Right lobe of liver (tissue), 4 donors: ENCODE measurements at regions not wholly inside any gene's neighbourhood (a gene's known extent, or its start where the extent isn't known, plus 50 kb on each side); places are given as distances from the start of the nearest gene placed in this dataset.

Source experiments
- POLR2A ChIP-seq: fragments of 450-650 bp; IDR thresholded peaks from one replicate; pipeline ENCODE4 v1.6.1; 2017; ENCODE audit warnings: antibody characterized with exemption, mild to moderate bottlenecking
- TF ChIP-seq, protein P1 (sequence below), 4 donors: fragments of 200-600 bp in 3 of 4; fragments of 450-650 bp in 1 of 4; IDR thresholded peaks; one replicate each; pipeline versions ENCODE4 v1.5.1 to v1.8.0; 2016 to 2022; ENCODE audit warnings: antibody characterized with exemption in 4 of 4, mild to moderate bottlenecking in 2 of 4
- donor health status: DM: no; HTN: no; CAD: no.
- donor health status: DM: no; HTN: no; CAD: no.
- donor health status: DM: no; HTN: yes; CAD: no.

DNA sequence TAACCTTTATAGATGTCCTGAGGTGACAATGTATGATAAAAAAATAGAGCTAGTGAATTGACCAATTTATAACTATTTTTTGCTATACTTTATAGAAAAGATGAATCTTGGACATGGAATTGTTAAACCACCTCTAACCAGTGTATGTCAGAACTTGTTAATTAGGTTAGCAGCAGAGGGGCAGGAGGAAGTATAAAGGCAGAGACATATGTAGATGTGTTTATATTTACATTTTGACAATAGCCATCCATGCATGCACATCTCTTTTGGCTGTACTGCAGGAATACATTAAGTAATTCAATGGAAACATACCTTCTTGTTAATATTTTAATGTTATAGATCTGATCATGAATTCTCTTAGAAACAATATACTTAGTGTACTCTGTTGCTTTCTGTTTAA is 254.6 kb upstream of the NT5E start:
- TF ChIP-seq POLR2A, result no peak
- TF ChIP-seq, protein P1, sequence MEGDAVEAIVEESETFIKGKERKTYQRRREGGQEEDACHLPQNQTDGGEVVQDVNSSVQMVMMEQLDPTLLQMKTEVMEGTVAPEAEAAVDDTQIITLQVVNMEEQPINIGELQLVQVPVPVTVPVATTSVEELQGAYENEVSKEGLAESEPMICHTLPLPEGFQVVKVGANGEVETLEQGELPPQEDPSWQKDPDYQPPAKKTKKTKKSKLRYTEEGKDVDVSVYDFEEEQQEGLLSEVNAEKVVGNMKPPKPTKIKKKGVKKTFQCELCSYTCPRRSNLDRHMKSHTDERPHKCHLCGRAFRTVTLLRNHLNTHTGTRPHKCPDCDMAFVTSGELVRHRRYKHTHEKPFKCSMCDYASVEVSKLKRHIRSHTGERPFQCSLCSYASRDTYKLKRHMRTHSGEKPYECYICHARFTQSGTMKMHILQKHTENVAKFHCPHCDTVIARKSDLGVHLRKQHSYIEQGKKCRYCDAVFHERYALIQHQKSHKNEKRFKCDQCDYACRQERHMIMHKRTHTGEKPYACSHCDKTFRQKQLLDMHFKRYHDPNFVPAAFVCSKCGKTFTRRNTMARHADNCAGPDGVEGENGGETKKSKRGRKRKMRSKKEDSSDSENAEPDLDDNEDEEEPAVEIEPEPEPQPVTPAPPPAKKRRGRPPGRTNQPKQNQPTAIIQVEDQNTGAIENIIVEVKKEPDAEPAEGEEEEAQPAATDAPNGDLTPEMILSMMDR (IDR thresholded peaks at IDR 0.05), result no peak
